HG03135 (cell line): ENCODE measurements at regions not wholly inside any gene's neighbourhood (a gene's known extent, or its start where the extent isn't known, plus 50 kb on each side); places are given as distances from the start of the nearest gene placed in this dataset.

Experiments
- ATAC-seq: cut with Tn5 transposase; IDR thresholded peaks from one replicate; pipeline ENCODE4 v1.9.1; 2021; ENCODE audit warnings: mild to moderate bottlenecking, moderate library complexity; ENCODE audit not compliant: unreplicated experiment

GRCh38 chr3:163039636-163040035 lies 1543.0 kb downstream of the OTOL1 start:
- ATAC-seq: no peak

- ATAC-seq: no peak
Observed at GRCh38 chr3:163043074-163043473, 1546.5 kb downstream of the OTOL1 start.

DNA sequence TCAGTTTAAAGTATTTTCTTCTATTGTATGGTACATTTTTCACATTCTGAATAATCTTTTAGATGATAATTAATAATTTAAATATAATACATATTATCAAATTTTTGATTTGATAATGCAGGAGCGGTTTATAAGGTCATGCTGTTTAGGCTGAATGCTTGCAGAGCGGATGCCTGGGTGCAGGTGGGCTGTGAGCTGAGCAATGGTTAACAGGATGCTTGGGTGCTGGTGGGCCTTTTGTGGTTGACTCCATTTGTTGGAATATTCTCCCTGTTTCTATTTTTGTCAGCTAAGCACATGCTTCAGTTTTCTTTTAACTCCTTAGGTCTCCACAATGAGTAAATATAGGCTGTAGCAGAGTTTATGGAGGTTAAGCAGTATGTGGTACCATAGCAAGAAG lies 1549.3 kb downstream of the OTOL1 start:
- ATAC-seq: no peak

DNA sequence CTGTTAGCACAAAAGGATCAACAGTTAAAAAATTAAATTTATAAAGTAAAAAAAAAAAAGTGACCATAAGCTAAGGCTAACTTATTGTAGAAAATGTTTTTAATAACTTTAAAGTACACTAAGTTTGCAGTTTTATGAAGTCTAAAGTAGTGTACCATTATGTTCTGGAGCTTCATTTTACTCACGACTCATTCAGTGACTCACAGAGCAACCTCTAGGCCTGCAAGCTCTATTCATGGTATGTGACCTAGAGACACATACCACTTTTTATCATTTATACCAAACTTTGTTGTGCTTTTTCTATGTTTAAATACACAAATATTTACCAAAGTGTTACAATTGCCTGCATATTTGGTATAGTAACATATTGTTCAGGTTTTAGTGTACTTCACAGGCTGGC lies 1552.3 kb downstream of the OTOL1 start:
- ATAC-seq: no peak

GRCh38 chr3:163056874-163057497 lies 1560.4 kb downstream of the OTOL1 start:
- ATAC-seq: no peak

GRCh38 chr3:163058031-163058854 lies 1561.6 kb downstream of the OTOL1 start:
- no peak for ATAC-seq

GRCh38 chr3:163071713-163072112 lies 1575.1 kb downstream of the OTOL1 start:
- no peak for ATAC-seq
